ENCODE measurements at regions not wholly inside any gene's neighbourhood (a gene's known extent, or its start where the extent isn't known, plus 50 kb on each side); places are given as distances from the start of the nearest gene placed in this dataset.

GRCh38 chr3:161641287-161641686 lies 144.7 kb downstream of the OTOL1 start:
- DNase-seq (ENCODE audit: low read depth in 2 of 2): no peak
- TF ChIP-seq EZH2 (IDR thresholded peaks at IDR 0.05; ENCODE audit: low read length, missing control alignments) (no peak), CTCF (conservative IDR thresholded peaks at IDR 0.05 in 1 of 2, IDR thresholded peaks at IDR 0.05 in 1 of 2; ENCODE audit: low read depth in 1 of 2, low read length in 2 of 2) (no peak)
- no peaks in the 10 kb centered on the region for H3K36me3 ChIP-seq (ENCODE audit: control insufficient read depth, insufficient read depth, low read length)
- H3K4me1 ChIP-seq (ENCODE audit: control insufficient read depth, extremely low read depth, insufficient read depth, low read length): no peaks in the 10 kb centered on the region
- H3K4me2 ChIP-seq (ENCODE audit: extremely low read depth, insufficient read depth, low read length): no peak overlapping the region
- H4K20me1 ChIP-seq (ENCODE audit: control insufficient read depth, extremely low read depth, insufficient read depth, low read length): no peaks in the 10 kb centered on the region
- H3K9ac ChIP-seq (ENCODE audit: insufficient read depth, low read length): no peak overlapping the region
- H3K9me3 ChIP-seq (ENCODE audit: control insufficient read depth, insufficient read depth, low read depth, low read length): no peaks in the 10 kb centered on the region
- no peaks in the 10 kb centered on the region for H3K27me3 ChIP-seq (ENCODE audit: control insufficient read depth, insufficient read depth, low read length)
- no peaks in the 10 kb centered on the region for H3K79me2 ChIP-seq (ENCODE audit: control insufficient read depth, insufficient read depth, low read length)
- H3K27ac ChIP-seq (ENCODE audit: insufficient read depth, low read length): no peak overlapping the region
- no peak overlapping the region for H2AFZ ChIP-seq (ENCODE audit: low read length)
- H3K4me3 ChIP-seq (replicated peaks in 1 of 4; ENCODE audit: control extremely low read depth in 1 of 4, insufficient read depth in 1 of 4, low read depth in 3 of 4, low read length in 4 of 4): no peak overlapping the region

DNA sequence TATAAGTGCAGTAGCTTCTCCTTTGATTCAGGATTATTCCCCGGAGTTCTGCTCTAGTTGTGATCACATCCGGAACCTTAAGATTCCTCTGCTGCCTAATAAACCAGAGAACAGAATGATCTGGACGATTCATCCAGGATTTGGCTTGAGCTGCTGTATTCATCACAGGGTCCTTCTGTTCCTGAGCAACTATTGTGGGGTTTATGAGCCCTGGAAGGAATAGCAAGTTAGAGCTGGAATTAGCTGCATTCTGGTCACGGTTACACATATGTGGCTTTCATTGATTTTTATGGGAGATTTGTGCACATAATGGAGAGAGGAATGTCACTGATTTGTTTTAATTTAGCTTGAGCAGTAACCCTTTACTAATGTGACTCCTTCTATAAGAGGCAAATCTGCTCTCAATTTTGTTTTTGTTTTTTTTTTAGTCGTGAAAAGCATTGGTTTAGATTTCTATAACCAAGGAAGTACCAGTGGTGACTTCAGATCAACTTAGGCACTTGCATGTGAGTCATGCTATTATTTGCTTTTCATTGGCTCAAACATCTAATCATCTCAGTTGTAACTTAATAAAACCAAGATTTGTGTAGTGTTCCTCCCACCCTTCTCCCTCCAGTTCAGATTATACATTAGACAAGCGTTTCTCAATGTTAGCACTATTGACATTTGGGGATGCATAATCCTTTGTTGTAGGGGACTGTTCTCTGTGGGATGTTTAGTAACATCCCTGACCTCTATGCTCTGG lies 148.5 kb downstream of the OTOL1 start:
- no peak overlapping the region for H3K9ac ChIP-seq (ENCODE audit: insufficient read depth, low read length)
- H3K27me3 ChIP-seq (ENCODE audit: control insufficient read depth, insufficient read depth, low read length): no peaks in the 10 kb centered on the region
- TF ChIP-seq CTCF (conservative IDR thresholded peaks at IDR 0.05 in 1 of 2, IDR thresholded peaks at IDR 0.05 in 1 of 2; ENCODE audit: low read depth in 1 of 2, low read length in 2 of 2) (no peak), EZH2 (IDR thresholded peaks at IDR 0.05; ENCODE audit: low read length, missing control alignments) (no peak)
- H3K4me2 ChIP-seq (ENCODE audit: extremely low read depth, insufficient read depth, low read length): no peak overlapping the region
- H3K9me3 ChIP-seq (ENCODE audit: control insufficient read depth, insufficient read depth, low read depth, low read length): no peaks in the 10 kb centered on the region
- H3K4me1 ChIP-seq (ENCODE audit: control insufficient read depth, extremely low read depth, insufficient read depth, low read length): no peaks in the 10 kb centered on the region
- H3K36me3 ChIP-seq (ENCODE audit: control insufficient read depth, insufficient read depth, low read length): no peaks in the 10 kb centered on the region
- no peak for DNase-seq (ENCODE audit: low read depth in 2 of 2)
- H3K27ac ChIP-seq (ENCODE audit: insufficient read depth, low read length): no peak overlapping the region
- no peaks in the 10 kb centered on the region for H4K20me1 ChIP-seq (ENCODE audit: control insufficient read depth, extremely low read depth, insufficient read depth, low read length)
- no peak overlapping the region for H2AFZ ChIP-seq (ENCODE audit: low read length)
- no peaks in the 10 kb centered on the region for H3K79me2 ChIP-seq (ENCODE audit: control insufficient read depth, insufficient read depth, low read length)
- no peak overlapping the region for H3K4me3 ChIP-seq (replicated peaks in 1 of 4; ENCODE audit: control extremely low read depth in 1 of 4, insufficient read depth in 1 of 4, low read depth in 3 of 4, low read length in 4 of 4)

DNA sequence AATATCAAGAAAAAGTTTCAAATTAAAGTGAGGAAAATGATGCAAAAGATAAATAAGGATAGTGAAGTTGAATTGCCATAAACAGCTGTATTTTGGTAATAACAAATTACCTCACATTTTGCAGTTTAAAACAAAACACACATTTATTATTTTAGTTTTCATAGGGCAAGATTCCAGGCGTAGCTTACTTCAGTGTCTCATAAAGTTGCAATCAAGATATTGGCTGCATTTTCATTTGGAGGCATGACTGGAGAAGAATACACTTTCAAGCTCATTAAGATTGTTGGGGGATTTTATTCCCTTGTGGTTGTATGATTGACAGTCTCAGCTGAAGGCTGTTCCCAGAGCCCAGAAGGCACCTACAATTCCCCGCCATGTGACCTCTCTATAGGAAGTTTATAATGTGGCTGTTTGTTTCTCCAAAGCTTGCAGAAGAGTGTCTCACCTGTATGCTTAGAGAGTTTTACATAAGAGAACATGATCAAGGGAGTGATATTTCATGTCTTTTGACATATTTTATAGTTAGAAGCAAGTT lies 151.4 kb downstream of the OTOL1 start:
- Histone ChIP-seq H2AFZ (ENCODE audit: low read length) (no peak overlapping the region), H3K27ac (ENCODE audit: insufficient read depth, low read length) (no peak overlapping the region), H3K27me3 (ENCODE audit: control insufficient read depth, insufficient read depth, low read length) (no peaks in the 10 kb centered on the region), H3K4me2 (ENCODE audit: extremely low read depth, insufficient read depth, low read length) (no peak overlapping the region), H3K4me1 (ENCODE audit: control insufficient read depth, extremely low read depth, insufficient read depth, low read length) (no peaks in the 10 kb centered on the region), H3K79me2 (ENCODE audit: control insufficient read depth, insufficient read depth, low read length) (no peaks in the 10 kb centered on the region), H3K4me3 (replicated peaks in 1 of 4; ENCODE audit: control extremely low read depth in 1 of 4, insufficient read depth in 1 of 4, low read depth in 3 of 4, low read length in 4 of 4) (no peak overlapping the region), H3K9me3 (ENCODE audit: control insufficient read depth, insufficient read depth, low read depth, low read length) (no peaks in the 10 kb centered on the region), H3K9ac (ENCODE audit: insufficient read depth, low read length) (no peak overlapping the region), H4K20me1 (ENCODE audit: control insufficient read depth, extremely low read depth, insufficient read depth, low read length) (no peaks in the 10 kb centered on the region), H3K36me3 (ENCODE audit: control insufficient read depth, insufficient read depth, low read length) (no peaks in the 10 kb centered on the region)
- TF ChIP-seq CTCF (conservative IDR thresholded peaks at IDR 0.05 in 1 of 2, IDR thresholded peaks at IDR 0.05 in 1 of 2; ENCODE audit: low read depth in 1 of 2, low read length in 2 of 2): no peak
- no peak for TF ChIP-seq EZH2 (IDR thresholded peaks at IDR 0.05; ENCODE audit: low read length, missing control alignments)
- no peak for DNase-seq (ENCODE audit: low read depth in 2 of 2)
